Left ventricle myocardium inferior (tissue), 1 donor: ENCODE measurements at regions not wholly inside any gene's neighbourhood (a gene's known extent, or its start where the extent isn't known, plus 50 kb on each side); places are given as distances from the start of the nearest gene placed in this dataset.
"Not testable (repeated sequence)": the region's sequence is repeated elsewhere in the genome, so short reads cannot be mapped to it uniquely, and the experiment has no call there.

Experiments
- DNase-seq: peaks from one replicate; pipeline ENCODE4 v3.0.0-alpha.2; 2020
- H3K27ac ChIP-seq: fragments of 200-600 bp; replicated peaks from 2 replicates; pipeline ENCODE4 v1.8.0; 2021
- H3K27me3 ChIP-seq: fragments of 200-600 bp; 2 replicates; pipeline ENCODE4 v1.8.0; 2021; ENCODE audit warnings: low read depth
- H3K36me3 ChIP-seq: fragments of 200-600 bp; 2 replicates; pipeline ENCODE4 v1.8.0; 2021
- H3K4me1 ChIP-seq: fragments of 200-600 bp; 2 replicates; pipeline ENCODE4 v1.8.0; 2021
- H3K4me3 ChIP-seq: fragments of 200-600 bp; 2 replicates; pipeline ENCODE4 v1.8.0; 2021; ENCODE audit warnings: mild to moderate bottlenecking, moderate library complexity
- H3K9me3 ChIP-seq: fragments of 200-600 bp; replicated peaks from 2 replicates; pipeline ENCODE4 v1.8.0; 2021
- intact Hi-C: fragments of 100-400 bp; cut with micrococcal nuclease; formaldehyde crosslinking; loops from one replicate; pipeline ENCODE4 v1.11.0; 2022
- TF ChIP-seq, protein P1 (sequence below): fragments of 200-600 bp; IDR thresholded peaks from 2 replicates; pipeline ENCODE4 v1.8.0; 2021; ENCODE audit warnings: antibody characterized with exemption, mild to moderate bottlenecking, borderline replicate concordance
- donor health status: DM: no; HTN: yes; CAD: no; lungs with severe emphysema.

DNA sequence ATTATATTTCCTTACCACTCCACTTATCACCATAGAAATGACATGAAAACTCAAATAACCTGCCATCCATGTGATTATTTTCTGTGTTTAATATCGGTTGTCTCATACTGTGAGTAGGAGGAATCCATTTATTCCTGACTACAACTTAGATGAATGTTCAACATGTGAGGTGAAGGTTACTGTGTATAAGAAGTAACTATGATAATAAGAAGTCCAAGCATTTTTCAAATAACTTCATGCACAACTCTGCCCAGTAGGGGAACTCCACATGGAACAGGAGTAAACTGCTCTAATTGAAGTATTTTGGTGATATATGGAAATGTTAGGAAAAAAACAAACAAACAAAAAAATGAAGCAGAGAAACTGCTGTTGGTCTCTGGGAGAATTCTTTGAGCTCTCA, 447.5 kb upstream of the GRIN3A start:
- no peaks in the 10 kb centered on the region for H3K27me3 ChIP-seq
- H3K9me3 ChIP-seq, result peaks cover 12% of the 10 kb centered on the region
- H3K36me3 ChIP-seq, result no peaks in the 10 kb centered on the region
- H3K4me1 ChIP-seq, result peaks cover 14% of the 10 kb centered on the region
- H3K4me3 ChIP-seq, result no peak overlapping the region
- intact Hi-C loops, result no loop called here
- TF ChIP-seq, protein P1, sequence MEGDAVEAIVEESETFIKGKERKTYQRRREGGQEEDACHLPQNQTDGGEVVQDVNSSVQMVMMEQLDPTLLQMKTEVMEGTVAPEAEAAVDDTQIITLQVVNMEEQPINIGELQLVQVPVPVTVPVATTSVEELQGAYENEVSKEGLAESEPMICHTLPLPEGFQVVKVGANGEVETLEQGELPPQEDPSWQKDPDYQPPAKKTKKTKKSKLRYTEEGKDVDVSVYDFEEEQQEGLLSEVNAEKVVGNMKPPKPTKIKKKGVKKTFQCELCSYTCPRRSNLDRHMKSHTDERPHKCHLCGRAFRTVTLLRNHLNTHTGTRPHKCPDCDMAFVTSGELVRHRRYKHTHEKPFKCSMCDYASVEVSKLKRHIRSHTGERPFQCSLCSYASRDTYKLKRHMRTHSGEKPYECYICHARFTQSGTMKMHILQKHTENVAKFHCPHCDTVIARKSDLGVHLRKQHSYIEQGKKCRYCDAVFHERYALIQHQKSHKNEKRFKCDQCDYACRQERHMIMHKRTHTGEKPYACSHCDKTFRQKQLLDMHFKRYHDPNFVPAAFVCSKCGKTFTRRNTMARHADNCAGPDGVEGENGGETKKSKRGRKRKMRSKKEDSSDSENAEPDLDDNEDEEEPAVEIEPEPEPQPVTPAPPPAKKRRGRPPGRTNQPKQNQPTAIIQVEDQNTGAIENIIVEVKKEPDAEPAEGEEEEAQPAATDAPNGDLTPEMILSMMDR, result no peak
- DNase-seq, result no peak
- peak overlapping the region; percentile 2 for H3K27ac ChIP-seq

DNA sequence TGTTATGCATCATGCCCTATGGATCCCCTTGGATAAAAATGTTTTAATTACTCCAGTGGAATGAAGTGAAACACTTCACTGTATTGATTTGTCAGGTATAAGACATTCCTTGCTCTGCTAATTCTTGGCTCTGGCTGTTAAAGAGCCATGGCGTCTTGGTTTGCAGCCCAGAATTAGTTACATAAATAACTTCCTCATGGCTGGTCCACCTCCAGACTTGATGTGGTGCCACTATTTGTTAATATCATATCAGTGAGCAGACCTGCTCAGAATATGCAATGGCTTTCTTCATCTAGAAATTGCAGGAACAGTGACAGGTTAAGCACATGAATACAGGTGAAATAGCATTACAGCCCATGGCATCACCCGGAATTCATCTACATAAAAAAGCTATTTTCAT, 446.9 kb upstream of the GRIN3A start:
- H3K4me3 ChIP-seq, result no peak overlapping the region
- TF ChIP-seq, protein P1, result no peak
- DNase-seq, result no peak
- no peaks in the 10 kb centered on the region for H3K27me3 ChIP-seq
- peaks cover 14% of the 10 kb centered on the region for H3K4me1 ChIP-seq
- peak overlapping the region; percentile 2 for H3K27ac ChIP-seq
- no peaks in the 10 kb centered on the region for H3K36me3 ChIP-seq
- H3K9me3 ChIP-seq, result peaks cover 12% of the 10 kb centered on the region
- intact Hi-C loops, result no loop called here

DNA sequence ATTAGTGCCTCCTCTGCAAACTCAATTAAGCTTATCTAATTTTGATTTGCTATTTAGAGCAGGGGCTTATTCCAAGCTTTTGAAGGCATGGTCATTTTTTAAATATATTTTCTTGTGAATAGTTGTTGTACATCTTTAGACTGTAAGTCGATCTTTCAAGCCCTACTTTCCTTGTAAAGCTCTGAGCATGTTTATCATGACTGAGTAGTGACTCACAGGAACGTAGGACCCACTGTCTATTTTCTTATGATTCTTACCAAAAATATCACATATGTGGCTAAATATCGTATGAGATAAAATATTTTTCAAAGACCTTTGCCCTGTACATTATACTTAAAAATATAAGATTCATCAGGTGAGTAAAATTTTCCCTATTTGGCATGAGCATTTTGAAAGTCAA, 440.4 kb upstream of the GRIN3A start:
- H3K27ac ChIP-seq, result no peak overlapping the region
- H3K27me3 ChIP-seq, result no peaks in the 10 kb centered on the region
- H3K36me3 ChIP-seq, result no peaks in the 10 kb centered on the region
- TF ChIP-seq, protein P1, result no peak
- H3K4me3 ChIP-seq, result no peak overlapping the region
- intact Hi-C loops, result no loop called here
- no peaks in the 10 kb centered on the region for H3K4me1 ChIP-seq
- DNase-seq, result no peak
- peaks cover 36% of the 10 kb centered on the region for H3K9me3 ChIP-seq

DNA sequence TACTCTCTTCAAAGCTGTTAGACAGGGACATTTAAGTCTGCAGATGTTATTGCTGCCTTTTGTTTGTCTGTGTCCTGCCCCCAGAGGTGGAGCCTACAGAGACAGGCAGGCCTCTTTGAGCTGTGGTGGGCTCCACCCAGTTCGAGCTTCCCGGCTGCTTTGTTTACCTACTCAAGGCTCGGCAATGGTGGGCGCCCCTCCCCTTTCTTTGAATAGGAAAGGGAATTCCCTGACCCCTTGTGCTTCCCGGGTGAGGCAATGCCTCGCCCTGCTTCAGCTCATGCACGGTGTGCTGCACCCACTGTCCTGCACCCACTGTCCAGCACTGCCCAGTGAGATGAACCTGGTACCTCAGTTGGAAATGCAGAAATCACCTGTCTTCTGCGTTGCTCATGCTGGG, 435.8 kb upstream of the GRIN3A start:
- H3K36me3 ChIP-seq, H3K27me3 ChIP-seq, H3K4me3 ChIP-seq, intact Hi-C loops, H3K27ac ChIP-seq, H3K4me1 ChIP-seq, DNase-seq: not testable (repeated sequence)
- H3K9me3 ChIP-seq, result peaks cover 37% of the 10 kb centered on the region

DNA sequence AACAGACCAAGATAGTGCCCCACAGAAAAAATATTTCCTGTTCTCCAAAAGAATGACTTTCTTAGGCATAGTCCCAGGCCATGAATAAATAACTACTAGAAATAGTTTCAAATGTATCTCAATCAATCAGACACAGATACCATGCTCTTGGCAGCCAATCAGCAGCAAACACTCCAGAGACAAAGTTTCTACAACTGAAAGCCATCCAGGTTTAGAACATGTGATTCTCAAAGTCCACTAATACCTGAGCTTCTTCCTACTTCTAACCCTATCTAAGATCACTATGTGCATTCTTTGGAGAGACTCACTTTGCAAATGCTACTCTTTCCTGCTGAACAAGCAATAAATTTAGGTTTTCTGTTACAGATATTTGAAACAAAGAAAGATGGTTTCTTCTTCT, 425.8 kb upstream of the GRIN3A start:
- no peaks in the 10 kb centered on the region for H3K27me3 ChIP-seq

DNA sequence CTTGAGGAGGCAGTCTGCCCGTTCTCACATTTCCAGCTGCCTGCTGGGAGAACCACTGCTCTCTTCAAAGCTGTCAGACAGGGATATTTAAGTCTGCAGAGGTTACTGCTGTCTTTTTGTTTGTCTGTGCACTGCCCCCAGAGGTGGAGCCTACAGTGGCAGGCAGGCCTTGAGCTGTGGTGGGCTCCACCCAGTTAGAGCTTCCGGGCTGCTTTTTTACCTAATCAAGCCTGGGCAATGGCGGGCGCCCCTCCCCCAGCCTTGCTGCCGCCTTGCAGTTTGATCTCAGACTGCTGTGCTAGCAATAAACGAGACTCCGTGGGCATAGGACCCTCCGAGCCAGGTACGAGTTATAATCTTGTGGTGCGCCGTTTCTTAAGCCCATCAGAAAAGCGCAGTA, 414.6 kb upstream of the GRIN3A start:
- H3K4me1 ChIP-seq, H3K4me3 ChIP-seq, intact Hi-C loops, H3K36me3 ChIP-seq, H3K27ac ChIP-seq, H3K27me3 ChIP-seq, DNase-seq: not testable (repeated sequence)
- peaks cover 36% of the 10 kb centered on the region for H3K9me3 ChIP-seq

More for the DNA sequence above, 425.8 kb upstream of the GRIN3A start:
- Histone ChIP-seq H3K4me3 (no peak overlapping the region), H3K36me3 (no peaks in the 10 kb centered on the region), H3K9me3 (no peaks in the 10 kb centered on the region), H3K4me1 (no peaks in the 10 kb centered on the region), H3K27ac (no peak overlapping the region)
- no peak for DNase-seq
- TF ChIP-seq, protein P1, result no peak
- intact Hi-C loops, result no loop called here

DNA sequence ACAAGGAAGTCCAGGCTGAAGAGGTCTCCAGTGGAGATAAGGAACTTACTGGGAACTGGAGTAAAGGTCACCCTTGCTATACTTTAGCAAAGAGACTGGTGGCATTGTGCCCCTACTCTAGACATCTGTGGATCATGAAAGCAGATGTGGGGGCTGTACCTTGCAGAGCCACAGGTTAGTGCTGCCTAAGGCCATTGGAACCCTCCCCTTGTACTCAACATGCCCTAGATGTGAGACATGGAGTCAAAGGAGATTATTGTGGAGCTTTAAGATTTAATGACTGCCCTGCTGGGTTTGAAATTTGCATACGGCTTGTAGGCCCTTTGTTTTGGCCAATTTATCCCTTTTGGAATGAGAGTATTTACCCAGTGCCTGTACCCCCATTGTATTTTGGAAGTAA, 397.3 kb upstream of the GRIN3A start:
- no peaks in the 10 kb centered on the region for H3K4me1 ChIP-seq
- H3K27ac ChIP-seq, result no peak overlapping the region
- H3K36me3 ChIP-seq, result no peaks in the 10 kb centered on the region
- H3K9me3 ChIP-seq, result peaks cover 24% of the 10 kb centered on the region
- no peak overlapping the region for H3K4me3 ChIP-seq
- DNase-seq, result no peak
- TF ChIP-seq, protein P1, result no peak
- intact Hi-C loops, result no loop called here
- no peaks in the 10 kb centered on the region for H3K27me3 ChIP-seq
